Right renal cortex interstitium (tissue), 3 donors: ENCODE measurements at regions not wholly inside any gene's neighbourhood (a gene's known extent, or its start where the extent isn't known, plus 50 kb on each side); places are given as distances from the start of the nearest gene placed in this dataset.

Source experiments
- DNase-seq, 3 donors: peaks; one replicate each; pipeline ENCODE4 v3.0.0-alpha.2; 2013; ENCODE audit warnings: low read depth in 3 of 3, low spot score in 2 of 3

DNA sequence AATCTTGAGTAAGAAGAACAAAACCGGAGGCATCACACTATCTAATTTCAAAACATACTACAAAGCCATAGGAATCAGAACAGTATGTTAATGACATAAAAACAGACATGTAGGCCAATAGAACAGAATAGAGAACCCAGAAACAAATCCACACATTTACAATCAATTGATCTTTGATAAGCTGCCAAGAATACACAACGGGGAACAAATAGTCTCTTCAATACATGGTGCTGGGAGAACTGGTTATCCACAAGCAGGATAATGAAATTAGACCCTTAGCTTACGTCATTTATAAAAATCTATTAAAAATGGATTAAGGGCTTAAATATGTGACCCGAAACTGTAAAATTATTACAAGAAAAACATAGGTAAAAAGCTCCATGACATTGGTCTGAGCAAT, 417.7 kb downstream of the INSC start:
- no peak for DNase-seq

DNA sequence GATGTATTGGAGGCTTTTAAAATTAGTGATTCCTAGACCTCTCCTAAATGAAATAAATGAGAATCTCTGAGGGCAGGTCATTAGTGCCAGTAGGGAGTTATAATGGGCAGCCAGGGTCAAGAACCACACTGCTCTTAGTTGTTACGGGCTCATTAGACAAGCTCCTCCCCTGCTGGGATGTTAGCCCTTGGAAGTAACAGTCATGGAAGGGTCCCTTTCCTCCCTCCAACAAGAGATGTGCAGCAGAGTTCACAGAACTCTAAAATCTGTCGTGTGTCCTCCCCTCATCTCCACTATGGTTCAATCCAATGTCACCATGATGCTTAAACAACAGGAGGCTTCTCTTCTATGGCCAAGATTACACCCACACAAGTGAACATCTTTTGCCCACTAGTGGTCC, 419.5 kb downstream of the INSC start:
- no peak for DNase-seq

DNA sequence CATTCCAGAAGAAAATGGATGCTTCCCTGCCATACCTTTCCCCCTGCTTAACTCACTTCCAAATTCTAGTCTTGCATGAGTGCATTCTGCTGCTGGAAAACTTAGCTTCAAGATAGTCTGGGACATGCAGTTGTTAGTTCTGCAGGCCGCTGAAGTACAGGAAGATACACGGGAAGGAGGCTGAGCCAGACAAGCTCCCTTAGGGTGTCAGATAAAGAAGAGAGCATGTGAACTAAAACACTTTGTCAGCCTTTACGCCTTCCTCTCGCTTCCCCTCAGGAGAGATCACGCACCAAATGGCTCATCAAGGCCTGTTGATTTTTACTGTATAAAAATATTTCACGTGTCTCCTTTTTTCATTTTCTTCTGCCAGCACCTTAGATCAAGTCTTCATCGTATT, 420.7 kb downstream of the INSC start:
- DNase-seq = no peak

DNA sequence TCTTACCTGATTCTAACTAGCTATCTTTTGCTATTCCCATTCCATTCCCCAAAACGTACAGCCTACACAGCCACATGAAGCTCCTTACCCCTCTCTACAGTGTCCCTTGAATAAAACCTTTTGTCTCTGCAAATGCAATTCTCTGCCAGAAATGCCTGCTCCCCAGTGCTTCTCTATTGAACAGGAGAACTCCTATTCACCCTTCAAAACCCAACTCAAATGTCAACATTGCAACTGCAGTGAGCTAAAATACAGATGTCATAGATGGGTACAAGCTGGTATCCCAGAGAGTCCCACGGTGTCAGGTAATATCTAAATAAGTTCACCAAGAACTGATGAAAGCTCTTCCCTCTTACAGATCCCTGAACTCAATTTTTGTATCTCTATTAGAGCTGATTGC, 421.7 kb downstream of the INSC start:
- DNase-seq = no peak

DNA sequence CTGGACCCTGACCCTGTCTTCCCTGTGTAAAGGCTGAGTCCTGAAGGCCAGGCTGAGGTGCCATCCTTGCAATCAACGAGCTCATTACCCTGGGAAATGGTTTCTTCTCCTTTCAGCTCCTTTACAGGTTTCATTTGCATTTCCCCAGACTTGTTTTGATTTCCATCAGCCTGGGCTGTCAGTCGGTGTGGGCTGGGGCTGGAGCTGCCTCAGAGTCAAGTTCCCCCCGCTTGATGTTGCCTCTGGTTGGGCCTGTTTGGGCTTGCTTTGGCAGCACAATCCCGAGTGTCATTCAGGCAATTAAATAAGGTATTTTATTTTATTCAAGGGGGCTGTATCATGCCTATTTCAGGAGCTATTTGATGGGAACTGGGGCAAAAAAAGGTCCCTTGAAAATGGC, 424.9 kb downstream of the INSC start:
- DNase-seq = no peak

DNA sequence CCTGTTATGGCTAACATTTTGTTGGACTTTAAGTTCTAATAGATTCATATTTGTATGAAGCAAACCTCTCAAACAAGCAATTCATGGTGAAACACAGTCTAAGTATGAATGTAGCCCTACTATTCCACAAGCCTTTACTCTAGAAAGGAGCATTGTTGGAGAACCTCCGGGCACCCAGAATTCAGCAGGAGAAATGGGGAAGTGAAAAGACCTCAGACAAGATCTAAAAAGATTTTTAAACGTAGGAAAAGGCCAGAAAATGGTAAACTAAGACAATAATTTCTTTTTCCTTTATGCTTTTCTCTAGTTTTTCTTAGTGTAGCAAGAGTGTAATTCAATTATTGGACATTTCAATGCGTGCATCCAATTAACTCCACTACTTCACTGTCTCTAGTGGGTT, 426.4 kb downstream of the INSC start:
- no peak for DNase-seq

DNA sequence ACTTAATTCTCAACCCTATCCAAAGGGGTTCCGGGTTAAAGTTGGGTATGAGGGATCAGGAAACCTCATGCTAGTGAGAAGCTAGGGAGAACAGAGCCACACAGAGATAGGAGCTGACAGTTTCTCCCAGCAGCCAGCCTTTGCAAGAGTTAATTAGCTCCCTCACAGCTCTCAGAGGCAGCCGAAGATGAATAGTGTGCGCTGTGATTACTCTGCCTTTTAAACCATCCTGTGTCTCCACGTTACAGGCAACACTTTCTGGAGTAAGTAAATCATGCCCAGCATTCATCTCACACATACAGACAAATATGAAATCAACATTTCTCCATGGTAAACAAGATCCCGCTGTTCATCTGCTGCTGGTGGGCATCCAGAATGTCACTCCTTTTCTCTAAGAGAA, 429.6 kb downstream of the INSC start:
- DNase-seq = no peak

DNA sequence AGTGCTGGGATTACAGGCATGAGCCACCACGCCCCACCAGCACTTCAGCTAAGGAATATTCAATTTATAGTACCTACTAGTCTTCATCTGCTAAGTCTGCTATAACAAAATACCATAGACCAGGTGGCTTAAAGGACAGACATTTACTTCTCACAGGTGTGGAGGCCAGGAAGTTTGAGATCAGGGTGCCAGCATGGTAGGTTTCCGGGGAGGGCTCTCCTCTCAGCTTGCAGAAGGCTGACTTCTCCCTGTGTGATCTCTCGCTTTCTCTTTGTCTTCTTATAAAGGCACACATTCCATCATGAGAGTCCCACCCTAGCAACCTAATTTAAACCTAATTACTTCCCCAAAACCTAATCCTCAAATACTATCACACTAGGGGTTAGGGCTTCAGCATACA, 433.0 kb downstream of the INSC start:
- DNase-seq = no peak

DNA sequence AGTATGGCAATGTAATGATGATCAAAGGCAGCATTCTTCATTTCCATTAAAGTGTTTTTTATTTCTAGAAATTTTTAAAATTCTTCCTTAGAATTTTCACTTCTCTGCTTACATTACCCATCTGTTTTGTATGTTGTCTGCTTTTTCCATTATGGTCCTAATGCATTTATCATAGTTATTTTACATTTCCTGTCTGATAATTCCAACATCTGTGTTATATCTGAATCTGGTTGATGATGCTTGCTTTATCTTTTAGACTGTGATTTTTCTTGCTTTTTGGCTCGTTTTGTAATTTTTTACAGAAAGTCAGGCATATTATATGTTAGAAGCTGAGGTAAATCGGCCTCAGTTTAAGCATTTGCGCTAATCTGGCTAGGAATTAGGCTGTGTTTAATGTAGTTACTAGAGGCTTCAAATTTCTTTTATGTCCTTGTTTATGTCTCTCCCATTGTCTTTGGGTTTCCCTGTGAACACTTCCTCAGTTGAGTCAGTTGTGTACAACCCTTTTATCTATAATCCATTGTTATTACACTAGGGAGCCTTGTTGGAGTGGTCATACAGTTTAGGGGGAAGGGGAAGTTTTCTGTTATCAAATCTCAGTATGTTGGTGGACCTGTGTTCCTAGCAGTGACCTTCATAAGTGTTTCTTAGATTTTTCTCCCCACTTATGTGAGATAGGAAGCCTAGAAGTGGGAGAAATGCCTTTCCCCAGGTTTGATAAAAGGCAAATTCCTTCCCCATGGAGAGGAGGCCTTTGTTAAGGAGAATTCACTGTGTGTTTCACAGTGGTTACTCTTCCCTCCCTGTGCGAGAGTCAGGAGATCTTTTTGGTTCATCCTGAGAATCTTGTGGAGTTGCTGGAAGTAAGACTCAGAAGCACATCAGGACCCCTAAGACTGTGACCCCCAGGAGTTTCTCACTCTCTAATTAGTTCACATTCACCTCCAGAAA, 437.5 kb downstream of the INSC start:
- DNase-seq = no peak

DNA sequence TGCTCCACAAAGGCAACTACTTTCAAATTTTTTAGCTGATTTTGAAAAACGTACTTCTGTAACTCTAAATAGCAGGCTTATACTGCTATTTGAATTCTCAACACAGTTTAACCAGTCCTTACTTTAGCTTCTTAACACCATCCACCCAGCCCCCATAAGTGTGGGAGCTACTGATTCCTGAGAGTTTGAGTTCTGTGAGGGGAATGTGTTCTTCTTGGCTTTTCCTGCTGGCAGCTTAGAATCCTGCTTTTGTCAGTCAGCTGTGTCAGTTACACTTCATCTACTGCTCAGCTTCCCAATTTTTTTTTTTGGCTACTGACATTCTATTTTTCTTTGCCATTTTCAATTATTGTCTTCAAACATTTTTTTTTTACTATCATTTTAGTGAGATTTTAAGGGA, 440.4 kb downstream of the INSC start:
- no peak for DNase-seq

DNA sequence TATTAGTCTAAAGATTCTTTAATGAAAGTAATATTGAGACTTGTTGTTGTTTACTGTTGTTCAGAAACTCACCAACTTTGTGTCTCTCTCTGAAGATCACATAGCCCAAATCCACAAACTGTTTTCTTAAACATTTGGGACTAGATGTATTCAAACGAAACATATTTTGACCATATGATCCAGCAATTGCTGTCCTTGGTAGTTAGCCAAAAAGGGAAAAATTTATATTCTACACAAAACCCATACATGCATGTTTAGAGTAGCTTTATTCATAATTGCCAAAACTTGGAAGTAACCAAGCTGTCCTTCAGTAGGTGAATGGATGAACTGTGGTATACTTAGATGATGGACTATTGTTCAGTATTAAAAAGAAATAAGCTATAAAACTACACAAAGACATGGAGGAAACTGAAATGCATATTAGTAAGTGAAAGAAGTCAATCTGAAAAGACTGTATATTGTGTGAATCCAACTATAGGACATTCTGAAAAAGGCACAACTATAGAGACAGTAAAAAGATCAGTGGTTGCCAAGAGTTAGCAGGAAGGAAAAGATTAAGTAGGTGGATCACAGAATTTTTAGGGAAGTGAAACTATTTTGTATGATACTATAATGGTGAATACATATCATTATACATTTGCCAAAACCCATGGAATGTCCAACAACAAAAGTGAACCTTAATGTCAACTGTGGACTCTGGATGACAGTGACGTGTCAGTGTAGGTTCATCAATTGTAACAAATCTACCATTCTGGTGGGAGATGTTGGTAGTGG, 442.9 kb downstream of the INSC start:
- no peak for DNase-seq

DNA sequence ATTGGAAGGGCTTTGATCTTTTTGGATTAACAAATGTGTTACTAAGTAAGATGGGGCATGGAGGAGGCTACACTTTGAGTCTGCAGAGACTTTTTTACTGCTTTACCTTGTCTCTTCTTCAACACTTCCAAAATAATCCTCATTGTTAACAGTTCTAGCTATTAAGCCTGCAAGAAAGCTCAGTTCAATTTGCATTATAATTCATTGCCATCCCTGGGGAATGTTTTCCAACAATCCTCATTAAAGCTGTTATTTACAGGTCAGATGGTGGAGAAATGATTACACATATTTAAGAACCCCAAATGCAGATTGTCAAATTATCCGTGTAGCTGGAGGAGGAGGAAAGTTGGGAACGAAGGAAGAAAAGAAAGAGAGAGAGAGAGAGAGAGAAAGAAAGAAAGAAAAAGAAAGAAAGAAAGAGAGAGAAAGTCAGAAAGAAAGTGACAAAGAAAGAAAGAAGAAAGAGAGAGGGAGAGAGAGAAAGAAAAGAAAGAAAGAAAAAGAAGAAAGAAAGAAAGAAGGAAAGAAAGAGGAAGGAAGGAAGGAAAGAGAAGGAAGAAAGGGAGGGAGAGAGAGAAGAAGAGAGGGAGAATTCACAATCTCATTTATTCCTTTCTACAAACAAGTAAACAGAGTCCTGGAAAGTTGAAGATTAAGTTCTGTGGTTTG, 443.9 kb downstream of the INSC start:
- DNase-seq = no peak

DNA sequence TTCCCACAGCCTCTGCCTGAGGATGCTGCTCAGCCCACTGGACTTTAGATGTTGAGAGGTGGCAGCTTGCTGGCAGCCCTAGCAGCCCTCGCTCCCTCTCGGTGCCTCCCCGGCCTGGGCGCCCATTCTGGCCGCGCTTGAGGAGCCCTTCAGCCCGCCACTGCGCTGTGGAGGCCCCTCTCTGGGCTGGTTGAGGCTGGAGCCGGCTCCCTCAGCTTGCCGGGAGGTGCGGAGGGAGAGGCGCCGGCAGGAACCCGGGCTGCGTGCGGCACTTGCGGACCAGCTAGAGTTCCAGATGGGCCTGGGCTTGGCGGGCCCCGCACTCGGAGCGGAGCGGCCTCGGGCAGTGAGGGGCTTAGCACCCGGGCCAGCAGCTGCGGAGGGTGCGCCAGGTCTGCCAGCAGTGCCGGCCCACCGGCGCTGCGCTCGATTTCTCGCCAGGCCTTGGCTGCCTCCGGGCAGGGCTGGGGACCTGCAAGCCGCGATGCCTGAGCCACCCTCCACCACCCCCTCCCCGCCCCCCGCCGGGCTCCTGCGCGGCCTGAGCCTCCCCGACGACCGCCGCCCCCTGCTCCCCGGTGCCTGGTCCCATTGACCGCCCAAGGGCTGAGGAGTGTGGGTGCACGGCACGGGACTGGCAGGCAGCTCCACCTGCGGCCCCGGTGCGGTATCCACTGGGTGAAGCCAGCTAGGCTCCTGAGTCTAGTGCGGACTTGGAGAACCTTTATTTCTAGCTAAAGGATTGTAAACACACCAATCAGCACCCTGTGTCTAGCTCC, 446.2 kb downstream of the INSC start:
- DNase-seq = no peak

DNA sequence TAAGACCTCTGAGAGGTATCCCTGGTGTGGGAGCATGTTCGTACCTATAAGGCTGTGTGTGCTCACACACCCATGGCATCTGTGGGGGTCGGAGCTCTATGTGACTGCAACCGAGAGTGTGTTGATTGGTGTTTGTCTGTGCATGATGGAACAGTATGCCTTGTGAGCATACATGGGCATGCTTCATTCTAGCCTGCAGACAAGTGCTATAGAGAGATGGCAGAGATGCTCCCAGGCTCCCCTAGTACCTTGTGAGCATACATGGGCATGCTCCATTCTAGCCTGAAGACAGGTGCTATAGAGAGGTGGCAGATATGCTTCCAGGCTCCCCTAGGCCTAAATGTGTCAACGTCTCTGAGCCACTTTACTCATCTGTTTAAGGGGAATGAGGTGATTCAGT, 447.5 kb downstream of the INSC start:
- DNase-seq = no peak

DNA sequence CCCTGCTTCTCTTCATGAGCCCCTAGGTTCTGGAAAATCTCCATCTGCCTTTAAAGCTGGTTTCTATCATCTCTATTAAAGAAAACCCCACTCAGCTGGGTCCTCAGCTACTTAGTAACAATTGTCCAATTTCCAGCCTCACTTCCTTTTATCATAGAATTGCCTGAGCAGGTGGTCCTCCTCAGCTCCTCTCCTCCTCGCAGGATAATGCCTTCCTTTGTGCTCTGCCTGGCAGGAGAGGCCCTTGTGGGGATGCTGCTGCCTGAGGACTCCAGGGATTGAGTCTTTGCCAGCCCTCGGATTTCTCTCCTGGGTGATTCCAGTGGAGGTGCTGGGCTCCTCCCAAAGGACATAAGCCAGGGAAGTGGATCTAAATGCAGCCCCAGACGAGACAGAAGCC, 448.3 kb downstream of the INSC start:
- DNase-seq = no peak

DNA sequence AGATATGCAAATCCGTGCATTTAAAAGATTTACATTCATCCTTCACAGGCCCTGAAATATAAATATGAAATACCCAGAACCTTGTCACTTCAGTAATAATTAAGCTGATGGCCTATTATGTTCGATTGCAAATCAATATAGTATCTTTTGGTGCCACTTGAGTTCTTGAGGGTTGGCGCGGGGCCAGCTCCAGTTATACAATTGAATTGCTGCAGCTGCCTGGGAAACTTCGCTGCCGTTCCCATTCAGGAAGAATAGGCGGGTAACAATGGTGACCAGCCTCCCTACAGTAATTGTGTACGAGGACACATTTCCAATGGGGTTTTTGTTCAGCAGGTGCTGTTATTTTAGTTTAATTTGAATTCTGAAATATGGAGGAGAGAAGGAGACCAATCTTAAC, 451.2 kb downstream of the INSC start:
- no peak for DNase-seq

DNA sequence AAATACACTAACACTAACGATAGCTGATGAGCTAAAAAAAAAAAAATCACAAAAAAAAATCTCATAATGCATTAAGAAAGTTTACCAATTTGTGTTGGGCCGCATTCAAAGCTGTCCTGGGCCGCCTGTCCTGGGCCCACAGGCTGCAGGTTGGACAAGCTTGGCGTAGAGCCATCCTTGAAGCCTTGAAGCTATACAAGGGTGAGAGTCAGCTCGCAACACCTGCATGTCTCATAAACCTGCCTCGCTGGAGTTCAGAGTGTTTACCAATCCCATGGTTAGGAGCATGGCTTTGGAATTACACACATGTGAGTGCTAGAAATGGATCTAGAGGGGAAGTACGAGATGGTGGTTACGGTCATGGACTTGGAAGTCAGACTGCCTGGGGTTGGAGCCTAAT, 453.7 kb downstream of the INSC start:
- no peak for DNase-seq

DNA sequence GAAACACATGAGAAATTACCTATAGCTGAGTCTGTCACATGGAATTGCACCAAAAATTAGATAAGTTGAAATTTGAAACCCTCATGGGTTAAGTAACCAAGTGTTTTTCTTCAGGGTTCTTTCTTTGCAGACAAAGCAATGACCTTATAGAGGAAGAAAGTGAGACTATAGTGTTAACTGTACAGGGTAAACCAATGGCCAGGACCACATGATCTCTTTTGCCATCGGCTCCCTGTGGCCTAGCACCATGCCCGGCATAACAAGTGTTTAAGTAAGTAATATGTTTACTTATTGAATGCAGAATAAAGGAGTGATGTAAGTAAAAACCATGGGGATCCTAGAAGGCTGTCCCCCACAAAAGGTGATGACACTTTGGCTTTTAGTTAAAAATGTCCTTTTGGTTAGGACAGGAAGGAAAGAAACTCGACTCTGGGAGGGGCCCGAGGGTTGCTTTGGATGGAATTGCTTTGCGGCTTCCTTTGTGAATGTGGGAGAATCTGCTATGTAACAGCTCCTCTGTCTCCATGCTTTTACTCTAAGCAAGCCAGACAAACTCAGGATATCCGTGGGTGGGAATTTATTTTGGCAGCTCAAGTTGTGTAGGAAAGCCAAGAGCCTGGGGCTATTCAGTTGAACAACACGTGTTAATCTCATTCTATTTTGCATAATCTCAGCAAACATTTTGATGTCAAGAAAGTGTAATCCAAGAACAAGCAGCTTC, 454.7 kb downstream of the INSC start:
- DNase-seq = no peak

DNA sequence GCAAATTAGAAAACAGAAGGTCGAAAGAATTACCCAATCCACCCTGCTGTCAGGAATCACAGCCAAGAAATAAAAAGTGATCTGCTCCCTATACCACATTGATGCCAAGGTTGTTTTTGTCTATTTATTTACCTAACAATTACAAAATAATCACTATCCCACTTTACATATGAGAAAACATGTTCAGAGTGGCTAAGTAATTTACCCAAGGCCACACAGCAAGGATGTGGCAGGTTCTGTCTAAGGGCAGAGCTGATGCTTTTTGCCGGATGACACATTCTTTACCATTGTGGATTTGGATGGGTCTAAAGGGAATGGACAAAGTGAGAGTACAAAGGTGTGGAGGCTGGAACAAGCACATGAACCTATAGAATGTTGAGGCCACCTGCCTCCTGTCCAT, 460.7 kb downstream of the INSC start:
- no peak for DNase-seq

DNA sequence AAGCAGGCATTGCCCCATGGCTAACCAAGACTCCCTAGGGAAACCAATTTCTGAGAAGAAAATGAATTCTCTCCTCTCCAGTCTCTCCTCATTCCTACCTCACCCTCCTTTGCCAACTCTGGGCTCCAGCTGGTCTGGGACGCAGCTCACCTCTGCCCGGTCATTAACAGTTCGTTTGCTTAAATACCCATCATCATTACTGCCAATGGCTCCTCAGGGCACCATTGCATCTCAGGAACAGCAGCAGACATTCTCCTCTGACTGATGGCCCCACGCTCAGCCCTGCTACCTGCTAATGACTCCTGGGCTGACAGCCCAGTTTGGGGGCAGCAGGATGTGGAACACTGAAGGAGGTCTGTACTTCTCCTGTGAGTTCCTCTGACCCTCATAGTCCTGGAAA, 462.0 kb downstream of the INSC start:
- DNase-seq = no peak
